Calu3 (cell line): ENCODE measurements at regions not wholly inside any gene's neighbourhood (a gene's known extent, or its start where the extent isn't known, plus 50 kb on each side); places are given as distances from the start of the nearest gene placed in this dataset.

ENCODE experiments used
- BruUV-seq: library from RNA; stranded (reverse); fragments of 400-500 nt; replicated peaks from 2 replicates; lab custom pipeline; 2021; lab: Mats Ljungman, UMichigan
- CTCF ChIA-PET: fragments of 300-600 bp; sonication (Branson Sonifier 250); formaldehyde crosslinking; loops from one replicate; lab custom pipeline; 2022; ENCODE audit warnings: antibody characterized with exemption; lab: Charles Lee
- DNase-seq: peaks from one replicate; pipeline ENCODE4 v3.0.0; 2022
- H3K27ac Mint-ChIP-seq: one replicate; pipeline ENCODE4 v1.8.0; 2022; ENCODE audit warnings: mixed read lengths; ENCODE audit not compliant: unreplicated experiment
- H3K27me3 Mint-ChIP-seq: one replicate; pipeline ENCODE4 v1.8.0; 2022; ENCODE audit warnings: mixed read lengths; ENCODE audit not compliant: unreplicated experiment
- H3K36me3 Mint-ChIP-seq: one replicate; pipeline ENCODE4 v1.8.0; 2022; ENCODE audit warnings: mild to moderate bottlenecking, moderate library complexity, mixed read lengths; ENCODE audit not compliant: insufficient read depth, unreplicated experiment
- H3K4me1 Mint-ChIP-seq: one replicate; pipeline ENCODE4 v1.8.0; 2022; ENCODE audit warnings: mild to moderate bottlenecking, low read depth, mixed read lengths; ENCODE audit not compliant: unreplicated experiment
- H3K4me3 Mint-ChIP-seq: one replicate; pipeline ENCODE4 v1.8.0; 2022; ENCODE audit warnings: mild to moderate bottlenecking, low read depth, moderate library complexity, mixed read lengths; ENCODE audit not compliant: unreplicated experiment
- H3K9me3 Mint-ChIP-seq: one replicate; pipeline ENCODE4 v1.8.0; 2022; ENCODE audit warnings: low read depth, mixed read lengths; ENCODE audit not compliant: unreplicated experiment
- CTCF ChIP-seq: fragments of 200-600 bp; IDR thresholded peaks from one replicate; pipeline ENCODE4 v1.8.0; 2022; ENCODE audit warnings: antibody characterized with exemption; ENCODE audit not compliant: unreplicated experiment
- intact Hi-C: fragments of 100-400 bp; cut with micrococcal nuclease; formaldehyde crosslinking; loops from one replicate; pipeline ENCODE4 v1.10.0; 2022; ENCODE audit not compliant: unreplicated experiment

- no peak for DNase-seq
- no peaks in the 10 kb centered on the region for H3K36me3 Mint-ChIP-seq
- intact Hi-C loops = loop anchor here (5.0 kb wide), 2 partner anchors 64 to 104 kb away; no protein-coding TSS in a partner anchor
- H3K9me3 Mint-ChIP-seq = no peaks in the 10 kb centered on the region
- TF ChIP-seq CTCF = no peak
- peaks cover 23% of the 10 kb centered on the region for H3K4me1 Mint-ChIP-seq
- CTCF ChIA-PET = interaction anchor here (0.7 to 1.6 kb wide), 3 partner anchors 9 to 59 kb away, joined by 3 read pairs; partner anchors contain the start of gene NFE2L3
- no TSS peak for BruUV-seq
- H3K27ac Mint-ChIP-seq = no peak overlapping the region
- no peaks in the 10 kb centered on the region for H3K27me3 Mint-ChIP-seq
- H3K4me3 Mint-ChIP-seq = no peak overlapping the region
These were observed 59.0 kb upstream of the NFE2L3 start for GRCh38 chr7:26093023-26093422.

- H3K4me3 Mint-ChIP-seq = no peak overlapping the region
- TF ChIP-seq CTCF = no peak
- H3K27ac Mint-ChIP-seq = no peak overlapping the region
- no peaks in the 10 kb centered on the region for H3K9me3 Mint-ChIP-seq
- no TSS peak for BruUV-seq
- no peaks in the 10 kb centered on the region for H3K27me3 Mint-ChIP-seq
- H3K4me1 Mint-ChIP-seq = peaks cover 17% of the 10 kb centered on the region
- CTCF ChIA-PET = no interaction called here
- no peak for DNase-seq
- intact Hi-C loops = no loop called here
- no peaks in the 10 kb centered on the region for H3K36me3 Mint-ChIP-seq
These were observed 55.9 kb upstream of the NFE2L3 start for GRCh38 chr7:26096136-26096535.

DNA sequence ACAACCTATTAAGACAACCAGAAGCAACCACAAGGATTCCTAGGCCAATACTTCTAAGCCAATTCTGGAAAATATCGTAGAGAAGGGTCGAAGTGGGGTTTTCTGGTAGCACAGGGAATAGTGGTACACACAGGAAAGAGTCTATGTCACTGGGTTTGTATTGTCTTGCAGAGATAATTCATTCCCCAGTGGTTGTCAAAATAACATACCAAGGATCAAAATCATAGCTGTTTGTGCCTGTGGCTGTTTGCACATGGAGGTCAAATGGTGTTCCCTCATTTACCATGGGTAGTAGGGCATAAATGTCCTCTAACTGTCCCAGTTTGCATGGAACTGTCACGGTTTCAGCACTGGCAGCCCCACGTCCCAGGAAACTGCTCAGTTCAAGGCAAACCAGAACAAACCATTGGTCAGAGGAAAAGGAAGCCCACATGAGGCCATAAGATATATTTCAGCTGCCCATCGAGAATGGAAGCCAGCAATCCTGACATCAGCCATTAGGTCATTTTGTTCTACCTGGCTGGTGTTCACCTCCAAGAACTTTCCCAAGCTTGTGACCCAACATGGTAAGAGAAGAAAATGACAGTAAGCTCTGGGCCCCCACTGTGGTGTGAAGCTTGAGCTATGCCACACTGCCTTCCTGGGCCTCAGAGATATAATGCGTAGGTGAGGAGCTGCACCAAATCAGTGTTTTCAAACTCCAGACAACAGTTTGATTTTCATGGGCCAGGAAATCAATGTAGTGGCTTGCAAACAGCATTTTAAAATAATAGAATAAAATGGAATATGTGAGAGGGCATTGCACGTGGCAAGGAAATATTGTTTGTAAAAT is 53.9 kb upstream of the NFE2L3 start:
- intact Hi-C loops = no loop called here
- Mint-ChIP-seq H3K27me3 (no peaks in the 10 kb centered on the region), H3K36me3 (no peaks in the 10 kb centered on the region), H3K4me1 (no peaks in the 10 kb centered on the region), H3K4me3 (no peak overlapping the region), H3K9me3 (no peaks in the 10 kb centered on the region), H3K27ac (no peak overlapping the region)
- no peak for DNase-seq
- no peak for TF ChIP-seq CTCF
- CTCF ChIA-PET = interaction anchor here (0.7 kb wide), 1 partner anchor 8 kb away, joined by 3 read pairs; no protein-coding TSS in a partner anchor
- no TSS peak for BruUV-seq

DNA sequence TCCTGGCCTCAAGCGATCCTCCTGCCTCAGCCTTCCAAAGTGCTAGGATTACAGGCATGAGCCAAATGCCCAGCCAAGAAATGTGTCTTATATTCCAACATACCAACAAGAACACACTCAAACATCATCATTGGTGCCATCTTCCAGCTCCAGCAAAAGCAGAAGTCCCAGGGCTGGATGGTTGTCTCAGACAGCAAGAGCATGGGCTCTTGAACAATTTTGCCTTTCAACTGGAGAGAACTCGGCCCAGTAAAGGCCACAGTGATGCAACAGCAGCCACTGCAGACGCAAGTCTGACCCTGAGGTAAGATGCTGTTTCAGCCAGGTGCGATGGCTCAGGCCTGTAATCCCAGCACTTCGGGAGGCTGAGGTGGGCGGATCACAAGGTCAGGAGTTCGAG is 52.8 kb upstream of the NFE2L3 start:
- Mint-ChIP-seq H3K27ac (no peak overlapping the region), H3K9me3 (no peaks in the 10 kb centered on the region), H3K4me1 (no peaks in the 10 kb centered on the region), H3K36me3 (no peaks in the 10 kb centered on the region), H3K4me3 (no peak overlapping the region), H3K27me3 (no peaks in the 10 kb centered on the region)
- intact Hi-C loops = no loop called here
- DNase-seq = no peak
- CTCF ChIA-PET = no interaction called here
- no peak for TF ChIP-seq CTCF
- no TSS peak for BruUV-seq
